ENCODE measurements at regions not wholly inside any gene's neighbourhood (a gene's known extent, or its start where the extent isn't known, plus 50 kb on each side); places are given as distances from the start of the nearest gene placed in this dataset.

GRCh38 chr17:79164913-79165695 lies 90.5 kb downstream of the ENGASE start:
- no peak for TF ChIP-seq CTCF (IDR thresholded peaks at IDR 0.05; ENCODE audit: low read depth, low read length)
- no peak for DNase-seq (ENCODE audit: low read depth in 2 of 2)
- no peak overlapping the region for H3K4me3 ChIP-seq (replicated peaks in 1 of 2; ENCODE audit: low read depth in 2 of 2, low read length in 2 of 2)

- no peak for DNase-seq (ENCODE audit: low read depth in 2 of 2)
- no peak for TF ChIP-seq CTCF (IDR thresholded peaks at IDR 0.05; ENCODE audit: low read depth, low read length)
- H3K4me3 ChIP-seq (replicated peaks in 1 of 2; ENCODE audit: low read depth in 2 of 2, low read length in 2 of 2) = no peak overlapping the region
These were observed 89.8 kb downstream of the ENGASE start for GRCh38 chr17:79164408-79164807.

- no peak overlapping the region for H3K4me3 ChIP-seq (replicated peaks in 1 of 2; ENCODE audit: low read depth in 2 of 2, low read length in 2 of 2)
- DNase-seq (ENCODE audit: low read depth in 2 of 2) = no peak
- TF ChIP-seq CTCF (IDR thresholded peaks at IDR 0.05; ENCODE audit: low read depth, low read length) = no peak
These were observed 88.4 kb downstream of the ENGASE start for GRCh38 chr17:79163071-79163470.

- TF ChIP-seq CTCF (IDR thresholded peaks at IDR 0.05; ENCODE audit: low read depth, low read length) = no peak
- no peak overlapping the region for H3K4me3 ChIP-seq (replicated peaks in 1 of 2; ENCODE audit: low read depth in 2 of 2, low read length in 2 of 2)
- DNase-seq (ENCODE audit: low read depth in 2 of 2) = no peak
These were observed 87.7 kb downstream of the ENGASE start for GRCh38 chr17:79162012-79162963.

- no peak for TF ChIP-seq CTCF (IDR thresholded peaks at IDR 0.05; ENCODE audit: low read depth, low read length)
- DNase-seq (ENCODE audit: low read depth in 2 of 2) = peak; percentile 14 to 52
- no peak overlapping the region for H3K4me3 ChIP-seq (replicated peaks in 1 of 2; ENCODE audit: low read depth in 2 of 2, low read length in 2 of 2)
These were observed 86.5 kb downstream of the ENGASE start for GRCh38 chr17:79160980-79161636.

DNA sequence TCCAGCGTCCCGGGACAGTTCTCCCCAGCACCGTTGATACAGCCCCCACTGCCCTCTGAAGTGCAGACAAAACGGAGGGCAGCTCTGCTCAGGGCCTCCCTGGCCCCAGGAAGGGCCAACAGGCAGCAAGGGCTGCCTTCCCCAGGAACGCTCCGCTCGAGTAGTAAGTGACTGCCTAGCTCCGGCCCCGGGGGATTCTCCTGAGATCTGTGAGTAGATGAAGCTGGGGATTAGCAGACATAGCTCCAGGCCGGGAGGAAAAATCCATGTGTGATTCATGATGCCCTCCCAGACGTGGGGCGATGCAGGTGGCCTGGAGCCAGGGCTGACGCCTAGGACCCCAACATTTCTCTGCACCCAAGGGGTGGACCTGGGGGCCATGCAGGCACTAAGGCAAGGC lies 85.3 kb downstream of the ENGASE start:
- no peak for TF ChIP-seq CTCF (IDR thresholded peaks at IDR 0.05; ENCODE audit: low read depth, low read length)
- H3K4me3 ChIP-seq (replicated peaks in 1 of 2; ENCODE audit: low read depth in 2 of 2, low read length in 2 of 2) = no peak overlapping the region
- DNase-seq (ENCODE audit: low read depth in 2 of 2) = no peak

Data from cardiac fibroblast (primary cell).